ENCODE measurements at regions not wholly inside any gene's neighbourhood (a gene's known extent, or its start where the extent isn't known, plus 50 kb on each side); places are given as distances from the start of the nearest gene placed in this dataset.
"Not testable (repeated sequence)": the region's sequence is repeated elsewhere in the genome, so short reads cannot be mapped to it uniquely, and the experiment has no call there.

DNA sequence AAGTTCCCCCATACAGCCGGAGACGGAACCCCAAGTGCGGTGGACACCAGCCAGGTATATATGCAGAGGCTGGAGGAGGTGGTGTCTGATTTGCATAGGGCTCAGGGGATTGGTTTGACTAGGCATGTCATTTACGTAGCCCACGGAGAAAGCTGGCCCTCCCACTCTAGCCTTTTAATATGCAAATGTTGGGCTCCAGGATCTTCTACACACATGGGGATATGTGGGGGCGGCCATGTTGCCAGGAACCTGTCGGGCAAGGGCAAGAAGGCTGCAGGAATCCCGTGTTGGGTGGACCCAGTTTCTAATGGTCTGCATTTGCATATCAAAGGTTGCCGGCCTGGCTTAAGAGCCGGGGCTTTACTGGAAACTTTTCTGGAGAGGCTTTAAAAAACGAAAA, 57.4 kb downstream of the FTHL17 start:
- not testable (repeated sequence) for DNase-seq

DNA sequence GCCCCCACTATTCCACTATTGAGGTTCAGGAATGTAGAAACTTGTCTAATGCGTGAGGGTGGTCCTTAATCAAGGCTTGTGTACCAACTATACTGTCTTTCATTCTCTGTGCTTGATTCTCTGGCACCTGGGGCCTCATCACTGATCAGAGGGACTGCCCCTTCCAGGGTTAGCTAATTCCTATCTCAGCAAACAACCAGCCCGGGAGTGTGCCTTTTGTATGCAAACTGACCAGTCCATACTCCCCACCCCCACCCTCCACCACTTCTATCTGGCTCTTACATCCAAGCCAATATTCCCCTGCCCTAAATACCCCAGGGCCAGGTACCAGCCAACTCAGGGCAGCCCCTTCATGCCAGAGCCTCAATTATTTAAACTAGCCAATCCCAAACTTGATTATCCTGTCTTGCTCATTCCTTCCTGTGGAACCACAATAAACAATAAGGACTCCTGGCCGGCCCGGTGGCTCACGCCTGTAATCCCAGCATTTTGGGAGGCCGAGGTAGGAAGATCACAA, 59.3 kb downstream of the FTHL17 start:
- DNase-seq, result no peak

DNA sequence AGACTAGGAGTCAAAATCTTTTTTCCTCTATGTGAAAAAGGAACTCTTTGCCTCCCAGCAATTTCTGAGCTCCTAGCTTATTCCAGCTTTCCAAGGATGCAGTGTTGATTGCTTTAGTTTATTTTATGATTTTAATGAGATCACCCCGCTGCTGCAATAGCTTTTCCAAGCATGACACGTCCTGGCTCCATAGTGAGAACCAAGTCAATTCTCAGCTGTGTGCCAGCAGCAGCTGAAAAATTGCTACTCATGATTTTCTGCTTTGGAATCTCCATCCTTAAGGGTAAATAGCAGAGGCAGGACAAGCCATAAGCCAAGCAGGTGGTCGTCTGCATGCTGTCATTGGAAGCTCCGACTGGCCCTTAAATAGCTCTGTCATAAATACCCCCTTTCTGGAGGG, 64.5 kb downstream of the FTHL17 start:
- no peak for DNase-seq

DNA sequence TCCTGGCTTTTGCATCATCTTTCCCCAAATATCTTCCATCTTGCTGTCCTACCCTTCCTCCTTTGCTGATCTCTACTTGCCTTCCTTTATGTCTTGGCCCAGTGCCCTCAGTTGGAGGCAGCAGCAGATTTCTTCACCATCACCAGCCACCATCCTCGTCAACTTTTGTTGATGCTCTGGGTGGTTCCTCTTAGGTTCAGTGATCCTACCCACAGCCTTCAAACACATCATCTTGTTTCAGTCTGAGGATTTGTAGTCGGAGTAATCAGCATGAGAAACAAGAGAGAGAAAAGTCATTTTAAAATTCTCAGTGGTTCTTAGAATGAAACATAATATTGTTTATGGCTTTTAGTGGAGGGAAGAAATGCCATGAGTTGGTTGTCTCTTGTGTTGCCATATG, 65.8 kb downstream of the FTHL17 start:
- no peak for DNase-seq

DNA sequence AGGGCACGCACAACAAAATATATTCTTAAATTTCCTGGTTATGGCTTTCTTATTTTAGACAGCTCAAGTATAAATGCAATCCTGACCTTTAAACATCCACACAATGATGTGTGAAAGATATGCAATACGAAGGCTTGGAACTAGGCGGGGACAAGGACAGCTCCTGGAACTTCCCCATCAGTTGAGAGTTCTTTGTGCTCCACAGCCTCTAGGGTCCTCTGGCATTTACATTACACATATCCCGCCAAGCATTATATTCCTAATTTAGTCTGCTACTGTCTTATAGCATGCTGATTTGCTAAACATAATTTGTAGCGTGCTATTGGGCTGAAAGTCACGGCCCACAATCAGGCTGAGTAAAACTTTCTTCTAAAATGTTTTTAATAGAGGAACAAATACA, 74.4 kb downstream of the FTHL17 start:
- DNase-seq, result no peak

DNA sequence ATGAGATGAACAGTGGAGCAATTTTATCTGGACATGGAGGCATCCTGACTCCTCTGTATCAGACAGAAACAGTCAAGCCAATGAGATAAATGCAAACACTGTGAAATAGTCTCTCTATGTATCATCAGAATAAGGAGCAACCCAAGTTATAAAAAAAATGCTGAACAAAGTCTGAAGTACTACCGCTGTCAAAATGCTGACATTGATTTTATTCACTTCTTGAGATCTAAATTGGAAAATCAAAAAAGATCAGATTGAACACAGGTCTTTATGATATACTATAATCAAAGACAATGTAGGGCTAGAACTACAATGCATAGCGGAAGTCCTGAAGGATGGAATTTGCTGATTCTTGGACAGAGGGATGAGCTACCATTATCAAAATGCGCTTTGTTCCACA, 76.1 kb downstream of the FTHL17 start:
- DNase-seq, result no peak

DNA sequence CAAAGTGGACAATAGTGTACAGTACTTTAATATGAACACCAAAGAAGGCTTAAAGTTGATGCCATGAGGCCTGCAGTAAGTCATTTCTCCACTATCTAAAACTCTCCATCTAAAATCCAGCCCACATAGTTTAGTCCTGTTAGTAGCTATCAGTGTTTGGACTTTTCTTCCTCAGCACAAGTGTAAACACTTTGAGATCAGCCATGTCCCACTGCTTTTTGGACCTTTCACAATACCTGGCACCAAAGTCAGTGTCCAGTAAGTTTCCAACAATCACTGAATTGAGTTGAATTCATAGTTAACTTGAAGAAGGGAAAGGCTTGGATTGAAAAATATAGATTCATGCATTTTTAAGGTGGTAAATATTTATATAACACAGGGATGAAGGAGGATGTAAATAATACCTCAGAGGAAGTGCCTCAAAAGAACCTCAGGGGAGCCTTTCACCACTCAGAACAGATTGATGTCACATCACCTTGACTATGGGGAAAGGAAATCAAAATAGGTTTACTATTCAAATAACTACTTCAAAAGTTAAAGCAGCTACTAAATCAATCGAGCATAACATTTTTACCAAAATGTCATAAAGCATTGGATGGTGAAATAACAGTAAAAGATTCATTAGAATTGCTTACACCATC, 76.7 kb downstream of the FTHL17 start:
- no peak for DNase-seq

DNA sequence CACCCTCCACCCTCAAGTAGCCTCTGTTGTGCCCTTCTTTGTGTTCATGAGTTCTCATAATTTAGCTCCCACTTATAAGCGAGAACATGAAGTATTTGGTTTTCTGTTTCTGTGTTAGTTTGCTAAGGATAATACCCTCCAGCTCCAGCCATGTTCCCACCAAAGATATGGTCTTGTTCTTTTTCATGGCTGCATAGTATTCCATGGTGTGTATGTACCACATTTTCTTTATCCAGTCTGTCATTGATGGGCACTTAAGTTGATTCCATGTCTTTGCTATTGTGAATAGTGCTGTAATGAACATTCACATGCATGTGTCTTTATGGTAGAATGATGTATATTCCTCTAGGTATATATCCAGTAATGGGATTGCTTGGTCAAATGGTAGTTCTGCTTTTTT, 77.8 kb downstream of the FTHL17 start:
- DNase-seq, result not testable (repeated sequence)

DNA sequence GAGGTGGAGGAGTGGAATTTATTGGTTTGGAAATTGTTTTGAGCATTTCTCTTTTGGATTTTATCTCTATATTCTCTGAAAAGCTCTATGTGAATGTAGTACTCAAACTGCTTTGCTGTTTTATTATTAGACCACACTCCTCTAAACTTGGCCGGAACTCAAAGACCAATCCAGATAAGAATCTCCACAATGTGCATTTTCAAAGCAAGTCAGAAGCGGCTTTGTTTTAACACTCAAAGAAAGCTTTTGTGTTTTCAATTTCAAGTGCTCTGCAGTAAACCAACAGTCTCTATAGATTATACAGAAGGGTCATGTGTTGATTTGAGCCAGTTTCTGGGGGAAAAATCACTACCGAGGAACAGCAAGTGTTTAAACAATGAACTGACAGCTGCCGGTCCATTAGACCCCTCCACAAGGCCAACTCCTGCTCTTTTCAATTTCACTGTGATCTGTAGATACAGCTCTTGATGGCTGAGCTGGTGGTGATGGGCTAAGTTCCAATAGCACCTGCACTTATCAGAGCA, 79.4 kb downstream of the FTHL17 start:
- no peak for DNase-seq

DNA sequence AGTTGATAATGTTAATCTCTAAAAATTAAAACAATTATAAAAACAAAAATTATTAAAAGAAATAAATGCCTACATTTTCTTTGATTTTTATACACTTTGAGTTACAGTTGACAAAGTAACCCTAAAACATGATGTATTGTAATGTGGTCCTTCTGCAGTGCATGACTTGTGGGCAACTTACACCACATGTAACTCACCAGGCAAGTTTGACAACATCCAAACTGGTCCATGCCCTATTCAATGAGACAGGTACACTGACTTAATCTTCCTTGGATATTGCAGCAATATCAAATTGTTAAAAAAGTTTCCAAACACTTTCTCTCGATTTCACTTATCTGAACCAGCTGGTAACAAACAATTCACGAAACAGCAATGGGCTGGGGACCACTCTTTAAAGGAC, 81.5 kb downstream of the FTHL17 start:
- DNase-seq, result no peak

DNA sequence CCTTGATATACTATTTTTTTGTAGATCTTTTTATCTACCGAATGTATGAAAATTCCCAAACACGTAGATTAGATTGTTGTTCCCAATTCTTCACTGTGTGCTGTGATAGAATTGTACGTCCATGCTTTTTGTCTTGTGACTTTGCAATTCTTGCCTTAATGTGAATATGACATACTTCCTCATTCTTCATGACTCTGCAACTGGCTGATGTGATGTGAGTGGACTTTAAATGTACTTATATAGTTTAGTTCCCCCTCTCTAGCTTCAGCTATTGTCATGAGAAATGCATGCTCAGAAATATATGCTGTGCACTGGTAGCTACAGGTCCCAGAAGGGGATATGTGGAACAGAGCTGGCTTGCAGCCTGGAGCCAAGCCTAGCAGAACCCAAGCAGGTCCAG, 89.4 kb downstream of the FTHL17 start:
- no peak for DNase-seq

DNA sequence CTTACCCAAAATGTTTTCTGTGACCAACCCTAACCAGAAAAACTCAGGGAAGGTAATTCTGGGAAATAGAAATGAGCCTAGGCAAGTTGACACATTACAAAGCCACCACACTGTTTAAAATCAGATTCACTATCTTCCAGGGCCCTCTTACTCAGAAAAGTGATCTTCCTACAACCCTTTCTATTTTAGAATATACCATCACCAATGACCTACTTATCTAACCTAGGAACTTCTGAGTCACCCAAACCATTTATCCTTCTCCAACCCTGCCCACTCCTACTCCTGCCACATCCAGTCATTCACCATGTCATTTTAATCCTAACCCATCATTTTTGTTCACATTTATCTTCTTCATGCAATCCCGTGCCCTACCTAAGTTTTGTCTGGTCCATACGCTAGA, 89.9 kb downstream of the FTHL17 start:
- no peak for DNase-seq

DNA sequence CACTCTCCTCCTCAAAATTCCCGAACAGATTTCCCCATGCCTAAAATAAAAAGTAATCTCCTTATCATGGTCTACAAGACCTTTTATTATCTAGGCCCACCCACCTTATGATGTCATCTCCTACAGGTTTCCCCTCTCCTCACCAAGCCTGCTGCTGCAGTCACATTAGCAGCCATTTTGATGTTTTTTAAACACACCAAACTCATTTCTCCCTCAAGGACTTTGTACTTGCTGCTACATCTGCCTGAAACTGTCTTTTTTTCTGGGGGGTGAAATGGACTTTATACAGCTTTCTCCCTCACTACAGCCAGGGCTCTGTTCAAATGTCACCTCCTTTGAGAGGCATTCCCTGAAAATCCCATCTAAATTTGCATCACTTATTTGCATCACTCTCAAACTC, 90.2 kb upstream of the TAB3 start:
- DNase-seq, result no peak

DNA sequence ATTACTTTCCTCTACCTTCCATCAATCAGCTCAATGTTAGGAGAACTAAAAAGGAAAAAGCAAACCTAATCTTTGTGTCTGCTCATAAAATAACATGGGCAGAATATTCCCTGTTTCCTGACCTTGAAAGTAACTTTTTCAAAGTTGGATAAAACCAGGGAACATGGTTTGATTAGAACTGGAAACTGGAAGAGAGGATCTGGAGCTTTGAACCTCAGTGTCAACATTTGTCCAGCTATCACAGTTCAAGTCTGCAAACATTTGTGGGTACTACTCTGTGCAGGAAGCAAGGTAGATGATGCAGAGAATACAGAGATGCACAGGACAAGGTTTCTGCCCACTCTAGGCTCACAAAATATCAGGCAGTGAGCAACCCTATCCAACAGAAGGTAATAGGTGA, 86.4 kb upstream of the TAB3 start:
- no peak for DNase-seq

DNA sequence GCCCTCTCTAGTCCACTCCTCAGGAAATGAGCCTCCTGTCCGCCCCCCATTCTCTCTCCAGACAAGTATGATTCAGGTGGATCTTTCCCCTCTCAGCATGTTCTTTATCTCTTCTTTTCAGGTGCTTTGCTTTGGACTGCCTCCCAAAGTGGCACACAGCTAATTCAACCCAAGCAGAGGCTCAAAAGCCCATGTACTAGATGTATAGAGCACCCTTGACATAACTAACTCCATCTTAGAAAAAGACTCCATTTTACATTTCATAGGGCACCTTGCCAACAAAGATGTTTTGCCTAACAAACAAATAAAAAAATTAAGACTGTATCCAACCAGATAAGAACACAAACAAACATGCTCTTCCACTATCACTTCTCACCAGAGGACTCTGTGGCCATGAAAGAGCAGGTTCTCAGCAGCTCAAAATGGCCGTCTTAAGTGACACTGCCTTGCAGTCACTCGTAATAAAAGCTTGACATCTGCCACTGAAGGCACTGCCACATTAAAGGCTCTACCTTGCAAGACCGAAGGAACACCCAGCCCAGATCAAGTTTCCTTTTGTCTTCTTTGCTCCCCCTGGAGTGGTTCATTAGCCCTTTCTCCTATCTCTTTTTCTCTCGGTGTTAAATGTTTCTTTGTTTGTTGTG, 84.9 kb upstream of the TAB3 start:
- no peak for DNase-seq

DNA sequence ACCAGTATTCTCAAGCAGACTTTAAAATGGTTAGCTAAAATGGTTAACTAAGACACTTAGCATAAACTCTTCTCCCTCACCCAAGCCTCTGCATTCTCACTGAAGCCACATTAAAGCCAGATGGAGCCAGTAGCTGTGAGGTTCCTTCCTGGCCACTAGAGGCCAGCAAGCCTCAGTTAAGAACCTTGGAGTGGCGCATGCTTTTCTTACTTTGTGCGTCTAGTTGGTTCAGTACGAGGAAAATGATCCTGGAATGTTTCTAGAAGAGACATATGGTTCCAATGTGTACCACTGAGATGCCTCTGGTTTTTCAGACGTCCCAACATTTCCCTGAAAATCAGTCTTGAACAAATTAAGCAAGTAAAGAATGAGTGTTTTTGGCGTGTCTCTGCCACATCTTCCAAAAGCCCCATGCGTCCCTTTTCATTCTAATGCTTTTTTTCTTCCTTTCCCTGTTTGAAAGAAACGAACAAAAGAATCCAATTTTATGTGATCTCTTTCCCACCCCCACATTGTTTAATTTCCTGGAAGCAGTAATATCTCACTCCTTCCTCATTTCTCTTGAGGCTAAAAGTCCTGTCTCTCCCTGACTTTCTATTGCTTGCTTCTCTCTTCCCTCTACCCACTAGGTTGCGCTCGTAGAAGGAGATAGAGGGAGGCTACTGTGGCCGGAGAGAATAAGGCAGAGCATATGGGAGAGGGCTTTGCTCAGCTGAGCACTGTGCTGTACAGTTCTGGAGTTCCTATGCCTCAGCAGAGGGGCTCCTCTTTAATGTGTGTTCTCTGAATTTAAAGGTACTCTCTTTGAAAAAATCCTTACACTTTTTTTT, 82.9 kb upstream of the TAB3 start:
- DNase-seq, result peak; percentile 25

DNA sequence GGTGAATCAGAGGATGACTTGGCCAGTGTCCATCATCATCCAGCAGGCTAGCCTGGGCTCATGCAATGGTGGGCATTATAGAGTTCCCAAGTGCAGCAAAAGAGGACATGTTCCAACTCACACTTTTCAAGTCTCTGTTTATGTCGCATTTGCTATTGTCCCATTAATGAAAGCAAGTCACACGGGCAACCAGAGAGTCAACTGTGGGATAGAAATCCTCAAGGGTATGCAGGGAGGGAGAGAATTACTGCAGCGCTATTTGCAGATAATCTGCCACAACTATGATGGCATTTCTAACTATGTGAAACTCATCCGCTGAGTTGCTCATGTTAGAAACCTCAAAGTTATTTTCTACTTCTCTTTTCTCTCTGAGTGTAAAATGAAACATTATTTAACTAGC, 78.5 kb upstream of the TAB3 start:
- no peak for DNase-seq

DNA sequence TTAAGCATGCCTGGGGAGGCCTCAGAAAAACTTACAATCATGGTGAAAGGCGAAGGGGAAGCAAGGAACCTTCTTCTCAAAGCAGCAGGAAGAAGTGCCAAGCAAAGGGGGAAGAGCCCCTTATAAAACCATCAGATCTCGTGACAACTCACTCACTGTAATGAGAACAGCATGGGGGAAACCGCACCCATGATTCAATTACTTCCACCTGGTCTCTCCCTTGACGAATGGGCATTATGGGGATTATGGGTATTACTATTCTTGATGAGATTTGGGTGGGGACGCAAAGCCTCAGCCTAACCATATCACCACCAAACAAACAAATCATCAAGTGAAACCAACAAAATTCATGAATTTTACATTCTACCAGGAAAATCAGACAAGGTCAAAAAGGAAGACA, 76.7 kb upstream of the TAB3 start:
- DNase-seq, result no peak

DNA sequence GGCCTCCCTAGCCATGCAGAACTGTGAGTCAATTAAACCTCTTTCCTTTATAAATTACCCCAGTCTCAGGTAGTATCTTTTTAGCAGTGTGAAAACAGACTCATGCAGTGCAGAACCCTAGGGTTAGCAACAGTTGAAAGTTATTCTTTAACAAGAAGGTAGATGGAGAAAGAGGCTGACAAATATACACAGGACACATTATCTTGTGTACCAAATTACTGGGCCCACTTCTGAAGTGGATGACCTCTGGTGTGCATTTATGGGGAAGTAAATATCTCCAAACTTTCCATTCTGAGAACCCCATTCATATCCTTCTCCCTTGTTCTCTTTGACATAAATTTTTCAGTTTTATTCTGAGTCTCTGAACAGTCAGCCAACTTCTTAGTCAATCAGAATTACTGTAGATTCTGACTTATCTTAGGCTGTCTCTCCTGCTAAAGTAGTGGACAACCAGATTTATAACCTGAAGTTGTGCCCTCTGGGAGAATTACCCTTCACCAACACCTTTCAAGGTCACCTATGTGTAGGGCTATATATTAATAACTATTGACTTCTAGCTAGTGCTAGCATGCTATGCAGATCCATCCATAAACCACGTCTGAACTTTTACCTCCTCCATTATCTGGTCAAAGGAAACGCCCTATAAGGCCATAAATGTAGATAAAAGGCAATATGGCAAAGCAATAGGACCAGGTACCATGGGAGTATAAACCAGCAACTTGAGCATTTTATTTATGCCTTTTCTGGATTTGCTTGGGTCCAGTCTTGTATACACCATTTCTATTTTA, 72.5 kb upstream of the TAB3 start:
- DNase-seq, result no peak

DNA sequence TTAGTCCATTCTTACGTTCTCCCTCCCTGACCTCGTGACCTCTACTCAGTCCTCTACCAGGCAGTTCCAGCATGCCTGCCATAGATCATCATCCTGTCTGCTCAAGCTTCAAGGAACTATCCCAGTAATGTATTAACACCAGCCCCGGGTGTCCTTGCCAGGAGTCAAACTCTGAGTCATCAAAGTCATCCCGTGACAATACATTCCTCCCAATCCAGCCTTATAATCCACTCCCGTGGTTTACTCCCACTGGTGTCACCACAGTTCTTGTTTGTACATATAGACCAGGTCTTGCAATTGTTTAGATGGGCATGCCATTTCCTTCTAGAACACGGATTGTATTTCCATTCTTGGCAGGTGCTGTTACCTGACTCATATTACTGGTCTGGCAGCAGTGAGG, 68.7 kb upstream of the TAB3 start:
- no peak for DNase-seq

DNA sequence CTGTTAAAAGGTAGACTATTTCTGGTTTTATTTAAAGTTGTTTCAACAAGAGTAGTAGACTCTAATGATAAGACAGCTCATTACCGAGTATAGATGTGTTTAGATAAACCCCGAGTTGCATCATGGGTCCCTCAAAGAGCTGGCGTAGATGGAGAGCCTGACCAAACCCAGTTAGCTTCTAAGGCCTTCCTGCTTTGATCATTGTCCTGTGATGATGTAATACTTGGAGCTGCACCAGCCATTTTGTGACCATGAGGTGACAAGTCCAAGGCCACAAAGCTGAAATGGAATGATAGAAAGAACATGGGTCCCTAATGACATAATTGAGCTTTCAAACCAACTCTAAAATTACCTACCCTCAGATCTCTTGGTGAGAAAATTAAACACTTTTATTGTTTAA, 66.6 kb upstream of the TAB3 start:
- no peak for DNase-seq

DNA sequence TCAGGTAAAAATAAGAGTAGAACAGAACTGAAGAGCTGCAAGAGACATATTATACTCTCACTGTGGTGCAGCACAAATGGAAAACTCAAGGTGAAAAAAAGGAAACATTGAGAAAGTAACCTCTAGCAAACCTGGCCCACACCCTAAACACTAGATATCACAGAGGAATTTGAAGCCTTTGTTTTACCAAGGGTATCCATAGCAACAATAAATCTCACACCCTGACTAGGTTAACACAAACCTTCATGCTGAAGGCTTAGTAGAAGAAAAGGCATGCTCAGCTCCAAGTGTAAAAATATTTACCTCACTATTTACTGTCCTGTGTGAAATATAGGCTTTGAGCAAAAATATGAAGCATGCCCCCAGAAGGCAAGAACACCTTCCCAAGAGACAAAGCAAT, 61.9 kb upstream of the TAB3 start:
- no peak for DNase-seq

DNA sequence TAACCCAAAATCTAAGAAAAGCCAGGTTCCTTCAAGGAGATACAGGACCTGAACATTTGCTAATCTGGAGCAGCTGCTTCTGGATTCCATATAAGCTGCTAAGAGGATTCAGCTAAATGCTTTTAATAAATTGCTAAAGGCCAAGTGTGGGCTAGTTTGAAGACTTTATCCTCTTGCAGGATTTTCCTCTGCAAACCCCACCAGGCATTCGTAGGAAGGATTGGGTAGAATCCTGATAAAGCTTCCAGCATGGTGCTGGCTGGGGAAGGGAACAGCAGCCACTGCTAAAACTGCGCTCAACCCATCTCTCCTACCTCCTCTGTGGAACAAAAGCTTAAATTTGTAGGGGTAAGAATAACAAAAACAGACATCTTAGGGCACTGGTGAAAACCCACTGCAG, 61.3 kb upstream of the TAB3 start:
- no peak for DNase-seq

Data from CD4-positive, alpha-beta T cell treated with Interleukin-17A for 4 hours (primary cell).